GM19463 (cell line): ENCODE measurements at regions not wholly inside any gene's neighbourhood (a gene's known extent, or its start where the extent isn't known, plus 50 kb on each side); places are given as distances from the start of the nearest gene placed in this dataset.

Source experiments
- ATAC-seq: cut with Tn5 transposase; IDR thresholded peaks from one replicate; pipeline ENCODE4 v1.9.1; 2021; ENCODE audit warnings: mild to moderate bottlenecking, moderate library complexity; ENCODE audit not compliant: unreplicated experiment

DNA sequence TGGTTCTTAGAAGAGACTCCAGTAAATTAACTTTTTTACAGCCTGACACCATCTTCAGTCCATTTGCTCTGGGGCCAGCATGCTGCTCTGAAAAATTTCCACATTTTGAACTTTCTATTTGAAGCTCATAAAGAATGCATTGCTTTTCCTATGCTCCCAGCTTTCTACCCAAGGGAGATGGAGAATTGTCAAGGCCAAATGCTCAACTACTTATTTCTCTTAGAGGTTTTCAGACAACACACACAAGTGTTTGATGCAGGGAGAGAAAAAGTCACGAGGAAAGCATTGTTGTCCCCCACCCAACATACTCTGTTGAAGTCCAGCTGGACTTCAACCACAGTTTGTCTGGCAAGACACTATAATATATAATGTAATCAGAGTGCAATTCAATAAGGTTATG lies 100.3 kb upstream of the CADPS start:
- no peak for ATAC-seq

GRCh38 chr3:62981962-62982361 lies 106.7 kb upstream of the CADPS start:
- ATAC-seq, result no peak

DNA sequence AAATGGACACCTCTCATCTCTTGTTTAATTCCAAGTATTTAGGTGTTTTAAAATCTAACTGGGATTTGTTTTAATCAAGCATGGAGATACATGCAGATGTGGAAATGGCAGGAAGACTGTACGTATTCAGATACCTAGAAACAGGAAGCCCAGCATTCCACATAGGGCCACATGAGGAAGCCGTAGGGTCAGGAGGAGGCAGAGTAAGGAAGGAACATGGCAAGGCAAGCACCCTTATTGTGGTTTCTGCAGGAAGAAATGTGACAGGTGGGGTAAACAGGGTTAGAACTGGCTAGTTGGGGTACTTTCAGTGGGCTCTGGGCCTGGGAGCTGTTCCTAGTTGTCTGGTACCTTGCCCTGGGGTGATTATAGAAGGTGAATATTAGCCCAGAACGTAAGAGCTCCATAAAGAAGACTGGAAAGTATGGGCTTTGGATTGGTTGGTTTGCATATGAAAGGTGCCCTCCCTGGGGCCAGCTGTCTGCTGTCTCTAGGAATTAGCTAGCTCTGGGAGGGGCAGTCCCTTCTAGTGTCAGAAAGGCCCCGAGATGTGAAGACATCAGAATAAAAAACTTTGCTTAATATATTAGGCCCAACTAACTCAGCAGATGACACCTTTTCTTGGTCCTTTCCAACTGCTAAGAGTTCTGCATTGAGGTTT lies 107.7 kb upstream of the CADPS start:
- ATAC-seq, result no peak

DNA sequence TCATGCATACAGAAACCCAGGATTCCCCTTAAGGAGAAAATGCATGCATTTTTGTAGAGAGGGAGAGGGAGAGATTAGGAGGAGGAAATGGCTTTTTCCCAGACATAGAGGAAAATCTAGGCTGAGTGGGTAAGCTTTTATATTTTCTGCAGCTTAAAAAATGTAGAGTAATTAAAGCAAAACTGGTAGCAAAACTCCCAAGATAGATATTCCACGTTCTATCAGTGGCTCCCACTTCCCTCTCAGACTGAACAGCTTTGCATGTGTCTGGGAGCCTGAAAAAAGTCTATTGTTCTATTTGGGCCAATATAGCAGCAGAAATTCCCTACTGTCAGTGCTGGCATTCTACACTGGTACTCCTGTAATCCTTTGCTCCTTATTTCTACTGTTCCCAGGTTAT lies 110.8 kb upstream of the CADPS start:
- no peak for ATAC-seq

DNA sequence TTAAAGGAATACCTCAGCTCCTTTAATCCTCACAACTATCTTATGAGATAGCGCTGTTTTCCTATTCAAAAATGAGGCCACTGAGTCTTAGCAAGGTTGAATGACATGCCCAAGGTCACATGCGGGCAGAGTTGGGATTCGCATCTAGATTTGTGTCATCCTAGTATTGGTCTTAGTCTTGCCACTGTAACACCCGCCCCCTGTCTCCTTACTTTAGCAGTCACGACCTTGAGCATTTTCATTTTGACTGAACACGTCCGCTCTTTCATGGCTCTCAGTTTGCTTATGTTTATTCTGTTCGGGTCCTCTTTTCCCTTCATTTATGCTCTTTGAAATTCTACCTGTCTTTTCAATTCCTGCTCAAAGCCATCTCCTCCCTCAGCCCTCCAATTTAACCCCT lies 112.5 kb upstream of the CADPS start:
- ATAC-seq, result no peak

- no peak for ATAC-seq
Measured at GRCh38 chr3:62990704-62991413, 115.6 kb upstream of the CADPS start.

DNA sequence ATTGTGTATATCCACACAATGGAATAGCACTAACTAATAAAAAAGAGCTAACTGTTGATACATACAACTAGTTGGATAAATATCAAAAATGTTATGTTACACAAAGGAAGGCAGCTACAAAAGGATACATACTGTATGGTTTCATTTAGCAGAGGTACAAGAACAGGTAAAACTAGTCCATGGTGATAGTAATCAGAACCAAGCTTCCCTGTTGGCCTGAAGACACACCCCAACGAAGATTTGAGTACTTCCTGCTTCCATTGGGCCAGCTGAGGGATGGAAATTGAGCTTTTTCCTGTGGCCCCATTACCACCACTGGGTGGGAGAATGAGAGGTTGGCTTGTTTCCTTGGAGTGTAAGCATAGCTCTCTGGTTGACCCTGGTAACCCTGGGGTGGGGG lies 117.3 kb upstream of the CADPS start:
- no peak for ATAC-seq

- ATAC-seq, result no peak
Measured at GRCh38 chr3:62995119-62995518, 119.9 kb upstream of the CADPS start.

GRCh38 chr3:62995530-62995929 lies 120.3 kb upstream of the CADPS start:
- ATAC-seq, result no peak

DNA sequence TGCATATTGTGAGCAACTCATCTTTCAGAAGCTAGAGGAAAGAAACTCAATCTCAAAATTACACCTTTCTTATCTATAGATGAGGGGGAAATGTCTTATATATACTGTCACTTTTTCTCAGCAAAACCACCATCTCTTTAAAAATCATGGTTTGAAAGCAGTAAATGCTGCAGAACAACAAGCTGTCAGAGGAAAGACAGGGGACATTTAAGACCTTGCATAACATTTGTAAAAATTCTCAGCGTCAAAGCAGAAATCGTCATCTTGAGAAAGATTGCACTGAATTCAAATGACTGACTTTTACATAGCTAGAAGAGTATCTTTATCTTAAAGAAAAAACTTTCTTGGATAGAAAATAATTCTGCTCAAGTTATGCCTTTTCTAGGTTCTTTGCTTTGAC lies 122.2 kb upstream of the CADPS start:
- ATAC-seq, result no peak

GRCh38 chr3:62999158-62999557 lies 123.9 kb upstream of the CADPS start:
- ATAC-seq, result no peak

DNA sequence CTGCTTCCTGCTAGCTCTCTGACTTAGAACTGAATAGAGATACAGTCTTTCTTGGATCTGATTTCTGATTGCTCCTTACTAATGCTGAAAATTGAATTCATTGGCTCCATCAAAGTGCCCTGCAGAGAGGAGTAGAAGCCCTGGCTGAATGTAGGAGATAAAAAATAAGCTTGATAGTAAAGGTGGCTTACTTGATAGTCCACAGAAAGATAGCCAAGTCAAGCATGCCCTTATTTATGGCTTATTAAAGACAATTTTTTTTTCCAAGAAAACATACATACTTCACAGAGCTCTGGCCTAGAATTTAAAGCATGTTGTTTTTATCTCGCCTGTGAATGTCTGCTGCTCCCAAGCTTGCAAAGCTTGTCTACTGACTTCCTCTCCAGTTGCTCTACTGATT lies 124.6 kb upstream of the CADPS start:
- ATAC-seq, result no peak

DNA sequence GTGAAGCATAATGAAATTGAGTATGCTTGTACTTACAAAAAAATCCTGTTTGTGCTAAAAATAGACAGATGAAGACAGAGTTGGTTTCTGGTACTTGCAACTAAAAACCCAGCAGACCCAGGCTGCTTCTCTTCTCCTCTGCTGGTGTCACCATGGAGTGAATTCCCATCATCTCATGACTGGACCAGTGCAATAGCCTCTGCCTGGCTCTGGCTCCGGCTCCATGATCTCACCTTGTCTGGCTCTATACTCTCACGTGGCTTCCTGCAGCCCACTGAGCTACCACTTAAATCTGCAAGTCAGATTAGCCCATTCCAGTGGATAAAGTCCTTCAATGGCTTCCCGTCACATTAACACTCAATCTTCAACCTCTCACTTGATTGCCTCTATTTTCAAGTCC lies 129.2 kb upstream of the CADPS start:
- ATAC-seq, result no peak

GRCh38 chr3:63015614-63016309 lies 140.5 kb upstream of the CADPS start:
- ATAC-seq, result no peak

- ATAC-seq, result no peak
Measured at GRCh38 chr3:63022114-63022513, 146.9 kb upstream of the CADPS start.

DNA sequence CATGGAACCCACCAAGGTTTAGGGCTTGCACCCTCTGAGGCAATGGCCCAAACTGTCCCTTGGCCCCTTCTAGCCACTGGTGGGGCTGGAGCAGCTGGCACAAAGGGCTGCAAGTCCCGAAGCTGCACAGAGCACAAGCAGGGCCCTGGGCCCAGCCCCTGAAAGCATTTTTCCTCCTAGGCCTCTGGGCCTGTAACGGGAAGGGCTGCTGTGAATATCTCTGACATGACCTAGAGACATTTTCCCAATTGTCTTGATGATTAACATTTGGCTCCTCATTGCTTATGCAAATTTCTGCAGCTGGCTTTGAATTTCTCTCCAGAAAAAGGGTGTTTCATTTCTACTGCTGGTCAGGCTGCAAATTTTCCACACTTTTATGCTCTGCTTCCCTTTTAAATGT lies 151.5 kb upstream of the CADPS start:
- no peak for ATAC-seq

DNA sequence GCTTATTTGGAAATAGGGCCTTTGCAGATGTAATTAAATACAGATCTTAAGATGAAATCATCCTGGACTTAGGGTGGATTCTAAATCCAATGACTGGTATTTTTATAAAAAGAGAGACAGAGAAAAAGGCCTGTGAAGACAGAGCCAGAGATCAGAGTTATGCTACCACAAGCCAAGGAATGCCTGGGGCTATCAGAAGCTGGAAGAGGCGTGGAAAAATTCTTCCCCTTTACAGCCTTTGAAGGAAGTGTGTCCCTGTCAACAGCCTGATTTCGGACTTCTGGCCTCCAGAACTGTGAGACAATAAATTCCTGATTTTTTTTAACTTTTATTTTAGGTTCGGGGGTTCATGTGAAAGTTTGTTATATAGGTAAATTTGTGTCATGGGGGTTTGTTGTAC lies 154.1 kb upstream of the CADPS start:
- ATAC-seq, result no peak

- ATAC-seq, result no peak
Measured at GRCh38 chr3:63029921-63030320, 154.7 kb upstream of the CADPS start.

DNA sequence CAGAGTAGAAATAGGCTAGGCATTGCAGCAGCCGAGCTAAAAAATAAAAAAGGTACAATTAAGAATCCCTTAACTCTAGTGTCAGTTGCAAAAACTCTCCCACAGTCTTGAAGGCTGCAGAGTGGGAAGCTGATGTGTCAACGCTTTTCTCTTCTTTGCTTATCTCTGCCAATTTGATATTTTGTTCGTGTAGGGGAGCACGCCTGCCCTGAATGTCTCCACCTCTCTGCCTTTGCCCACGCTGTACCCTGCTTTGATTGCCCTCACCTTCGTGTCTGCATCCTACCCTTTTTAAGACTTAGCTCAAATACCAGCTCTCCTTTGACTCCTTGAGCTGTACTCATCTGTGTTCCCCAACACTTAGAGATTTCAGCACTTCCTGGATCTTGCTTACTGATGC lies 155.4 kb upstream of the CADPS start:
- no peak for ATAC-seq

DNA sequence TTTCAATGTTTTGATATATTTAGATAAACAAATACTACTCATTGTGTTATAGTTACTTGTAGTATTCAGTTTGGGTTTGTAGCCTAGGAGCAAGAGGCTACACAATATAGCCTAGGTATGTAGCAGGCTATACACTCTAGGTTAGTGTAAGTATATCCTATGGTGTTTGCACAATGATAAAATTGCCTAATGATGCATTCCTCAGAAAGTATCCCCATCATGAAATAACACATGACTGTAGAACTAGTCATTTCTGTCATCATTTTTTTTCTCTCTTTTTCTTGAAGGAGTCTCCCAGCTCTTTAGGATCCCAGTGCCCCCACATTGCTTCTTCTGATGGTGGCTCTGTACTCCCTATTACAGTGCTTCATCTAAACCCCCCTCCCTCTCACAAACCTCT lies 157.7 kb upstream of the CADPS start:
- no peak for ATAC-seq

DNA sequence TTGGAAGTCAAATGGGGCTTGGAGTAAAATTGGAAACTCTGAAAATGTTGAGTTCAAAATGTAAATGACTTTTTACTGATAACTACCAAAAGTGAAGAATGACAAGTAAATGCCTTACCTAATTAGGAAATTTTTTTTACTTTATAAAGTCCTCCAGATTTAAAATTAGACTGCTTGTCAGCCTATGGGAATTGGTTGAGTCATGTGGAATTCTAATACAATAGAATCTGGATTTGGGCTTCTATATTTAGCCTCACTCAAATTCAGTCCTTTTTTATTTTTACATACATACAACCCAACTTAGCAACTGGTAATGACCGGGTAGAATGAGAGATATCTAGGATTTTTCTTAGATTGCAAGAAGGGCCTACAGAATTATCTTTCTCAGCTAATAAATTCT lies 158.9 kb upstream of the CADPS start:
- ATAC-seq, result no peak

DNA sequence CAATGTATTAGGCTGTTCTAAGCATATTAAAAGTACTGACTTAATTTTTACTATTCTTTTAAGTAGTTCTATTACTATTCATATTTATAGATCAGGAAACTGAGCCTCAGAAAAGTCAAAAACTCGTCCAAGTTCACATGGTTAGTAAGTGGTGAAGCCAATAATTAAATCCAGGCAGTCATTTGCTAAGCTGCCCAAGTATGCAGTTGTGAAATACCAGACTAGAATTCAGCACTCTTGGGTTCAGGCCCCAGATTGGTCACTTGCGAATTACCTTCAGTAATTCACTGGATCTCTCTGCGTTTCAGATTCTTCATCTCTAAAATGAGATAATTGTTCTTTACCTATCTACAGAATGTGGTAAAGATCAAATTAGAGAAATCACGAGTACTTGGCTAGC lies 161.9 kb upstream of the CADPS start:
- ATAC-seq, result no peak
